NCI-H345 (cell line): ENCODE measurements at regions not wholly inside any gene's neighbourhood (a gene's known extent, or its start where the extent isn't known, plus 50 kb on each side); places are given as distances from the start of the nearest gene placed in this dataset.
A peak's percentile ranks its signal among the peaks of the same experiment; 100 is the strongest.
"Not testable (repeated sequence)": the region's sequence is repeated elsewhere in the genome, so short reads cannot be mapped to it uniquely, and the experiment has no call there.

Experiments used
- DNase-seq: peaks from one replicate; lab custom pipeline; 2025; lab: John Stamatoyannopoulos, UW

- peak; percentile 11 for DNase-seq
Observed at GRCh38 chr2:55771612-55772011, 78.0 kb upstream of the PNPT1 start.

- no peak for DNase-seq
Observed at GRCh38 chr2:55768991-55769390, 75.3 kb upstream of the PNPT1 start.

- no peak for DNase-seq
Observed at GRCh38 chr2:55766947-55767346, 73.3 kb upstream of the PNPT1 start.

- DNase-seq: not testable (repeated sequence)
Observed at GRCh38 chr2:55765708-55766107, 72.1 kb upstream of the PNPT1 start.

- DNase-seq: no peak
Observed at GRCh38 chr2:55763721-55764120, 70.1 kb upstream of the PNPT1 start.

- no peak for DNase-seq
Observed at GRCh38 chr2:55761526-55761925, 67.9 kb upstream of the PNPT1 start.

- DNase-seq: no peak
Observed at GRCh38 chr2:55761024-55761423, 67.4 kb upstream of the PNPT1 start.

- no peak for DNase-seq
Observed at GRCh38 chr2:55760125-55760524, 66.5 kb upstream of the PNPT1 start.

GRCh38 chr2:55759271-55759921 lies 65.8 kb upstream of the PNPT1 start:
- DNase-seq: no peak

- DNase-seq: no peak
Observed at GRCh38 chr2:55751966-55752365, 58.3 kb upstream of the PNPT1 start.

- DNase-seq: no peak
Observed at GRCh38 chr2:55743583-55743982, 49.9 kb upstream of the PNPT1 start.
